H1 (cell line): ENCODE measurements at regions not wholly inside any gene's neighbourhood (a gene's known extent, or its start where the extent isn't known, plus 50 kb on each side); places are given as distances from the start of the nearest gene placed in this dataset.

ENCODE experiments used
- ASH2L ChIP-seq: fragments of 200-600, 300-600 bp; sonication (generic); IDR thresholded peaks from one replicate; pipeline ENCODE4 v1.7.1; 2017; ENCODE audit warnings: low read length
- BACH1 ChIP-seq: IDR thresholded peaks from 2 replicates; pipeline ENCODE4 v1.6.1; 2012; ENCODE audit warnings: low read length, improper control_type of control experiment
- JUN ChIP-seq: IDR thresholded peaks from 2 replicates; pipeline ENCODE4 v1.6.1; 2011; ENCODE audit warnings: low read depth, mild to moderate bottlenecking, improper control_type of control experiment, low read length
- JUND ChIP-seq: IDR thresholded peaks from 2 replicates; pipeline ENCODE4 v1.6.1; 2011; ENCODE audit warnings: mild to moderate bottlenecking, improper control_type of control experiment, low read length
- KDM5A ChIP-seq: fragments of 200-600 bp; IDR thresholded peaks from 2 replicates; pipeline ENCODE4 v1.7.1; 2012; ENCODE audit warnings: mild to moderate bottlenecking, low read length, inconsistent platforms, mixed read lengths
- MAX ChIP-seq: IDR thresholded peaks from 2 replicates; pipeline ENCODE4 v1.6.1; 2012; ENCODE audit warnings: inconsistent platforms
- SAP30 ChIP-seq: fragments of 300-600 bp; sonication (generic); IDR thresholded peaks from 2 replicates; pipeline ENCODE4 v1.7.1; 2012; ENCODE audit warnings: low read length, moderate library complexity, mild to moderate bottlenecking, inconsistent platforms; ENCODE audit not compliant: insufficient read depth, insufficient replicate concordance
- SIN3A ChIP-seq, 2 experiments: IDR thresholded peaks in 1 of 2; conservative IDR thresholded peaks in 1 of 2; 2 replicates each; pipeline ENCODE4 v1.6.1; 2011 to 2012; ENCODE audit warnings: low read length in 2 of 2, improper control_type of control experiment in 1 of 2, low read depth in 1 of 2, mild to moderate bottlenecking in 1 of 2

GRCh38 chr2:204401114-204401513 is 144.2 kb upstream of the PARD3B start (continued):
- TF ChIP-seq SAP30 (no peak), JUN (no peak), ASH2L (no peak), SIN3A (conservative IDR thresholded peaks at IDR 0.05 in 1 of 2, IDR thresholded peaks at IDR 0.05 in 1 of 2; ENCODE audit: low read depth in 1 of 2, low read length in 2 of 2) (no peak), MAX (no peak), JUND (no peak), KDM5A (no peak), BACH1 (no peak)
